ENCODE measurements at regions not wholly inside any gene's neighbourhood (a gene's known extent, or its start where the extent isn't known, plus 50 kb on each side); places are given as distances from the start of the nearest gene placed in this dataset.

GRCh38 chr20:6504826-6505225 is 262.7 kb upstream of the BMP2 start:
- no peak for TF ChIP-seq POLR2AphosphoS5 (IDR thresholded peaks at IDR 0.05; ENCODE audit: low read depth, low read length)
- no peak for TF ChIP-seq TAF1 (IDR thresholded peaks at IDR 0.05; ENCODE audit: borderline replicate concordance, insufficient read depth, low read length)
- no peak for TF ChIP-seq SIN3A (IDR thresholded peaks at IDR 0.05; ENCODE audit: borderline replicate concordance, insufficient read depth, low read length)
- no peak for TF ChIP-seq REST (IDR thresholded peaks at IDR 0.05; ENCODE audit: insufficient read depth in 1 of 2, low read depth in 2 of 2, low read length in 2 of 2)
- no peak for TF ChIP-seq FOXP2 (optimal IDR thresholded peaks at IDR 0.05; ENCODE audit: borderline replicate concordance, extremely low read depth, extremely low read length, insufficient read depth)

GRCh38 chr20:6504179-6504578 is 263.3 kb upstream of the BMP2 start:
- TF ChIP-seq REST (IDR thresholded peaks at IDR 0.05; ENCODE audit: insufficient read depth in 1 of 2, low read depth in 2 of 2, low read length in 2 of 2), result no peak
- TF ChIP-seq SIN3A (IDR thresholded peaks at IDR 0.05; ENCODE audit: borderline replicate concordance, insufficient read depth, low read length), result no peak
- no peak for TF ChIP-seq TAF1 (IDR thresholded peaks at IDR 0.05; ENCODE audit: borderline replicate concordance, insufficient read depth, low read length)
- TF ChIP-seq POLR2AphosphoS5 (IDR thresholded peaks at IDR 0.05; ENCODE audit: low read depth, low read length), result no peak
- TF ChIP-seq FOXP2 (optimal IDR thresholded peaks at IDR 0.05; ENCODE audit: borderline replicate concordance, extremely low read depth, extremely low read length, insufficient read depth), result no peak

GRCh38 chr20:6502999-6503398 is 264.5 kb upstream of the BMP2 start:
- no peak for TF ChIP-seq FOXP2 (optimal IDR thresholded peaks at IDR 0.05; ENCODE audit: borderline replicate concordance, extremely low read depth, extremely low read length, insufficient read depth)

GRCh38 chr20:6502219-6502618 is 265.3 kb upstream of the BMP2 start:
- TF ChIP-seq SIN3A (IDR thresholded peaks at IDR 0.05; ENCODE audit: borderline replicate concordance, insufficient read depth, low read length) (no peak), FOXP2 (optimal IDR thresholded peaks at IDR 0.05; ENCODE audit: borderline replicate concordance, extremely low read depth, extremely low read length, insufficient read depth) (no peak), TAF1 (IDR thresholded peaks at IDR 0.05; ENCODE audit: borderline replicate concordance, insufficient read depth, low read length) (no peak), REST (IDR thresholded peaks at IDR 0.05; ENCODE audit: insufficient read depth in 1 of 2, low read depth in 2 of 2, low read length in 2 of 2) (no peak), POLR2AphosphoS5 (IDR thresholded peaks at IDR 0.05; ENCODE audit: low read depth, low read length) (no peak)

GRCh38 chr20:6501061-6501460 is 266.4 kb upstream of the BMP2 start:
- TF ChIP-seq SIN3A (IDR thresholded peaks at IDR 0.05; ENCODE audit: borderline replicate concordance, insufficient read depth, low read length), result no peak
- no peak for TF ChIP-seq FOXP2 (optimal IDR thresholded peaks at IDR 0.05; ENCODE audit: borderline replicate concordance, extremely low read depth, extremely low read length, insufficient read depth)
- TF ChIP-seq REST (IDR thresholded peaks at IDR 0.05; ENCODE audit: insufficient read depth in 1 of 2, low read depth in 2 of 2, low read length in 2 of 2), result no peak
- no peak for TF ChIP-seq POLR2AphosphoS5 (IDR thresholded peaks at IDR 0.05; ENCODE audit: low read depth, low read length)
- TF ChIP-seq TAF1 (IDR thresholded peaks at IDR 0.05; ENCODE audit: borderline replicate concordance, insufficient read depth, low read length), result no peak

Measured in PFSK-1 (cell line).